ENCODE measurements at regions not wholly inside any gene's neighbourhood (a gene's known extent, or its start where the extent isn't known, plus 50 kb on each side); places are given as distances from the start of the nearest gene placed in this dataset.

DNA sequence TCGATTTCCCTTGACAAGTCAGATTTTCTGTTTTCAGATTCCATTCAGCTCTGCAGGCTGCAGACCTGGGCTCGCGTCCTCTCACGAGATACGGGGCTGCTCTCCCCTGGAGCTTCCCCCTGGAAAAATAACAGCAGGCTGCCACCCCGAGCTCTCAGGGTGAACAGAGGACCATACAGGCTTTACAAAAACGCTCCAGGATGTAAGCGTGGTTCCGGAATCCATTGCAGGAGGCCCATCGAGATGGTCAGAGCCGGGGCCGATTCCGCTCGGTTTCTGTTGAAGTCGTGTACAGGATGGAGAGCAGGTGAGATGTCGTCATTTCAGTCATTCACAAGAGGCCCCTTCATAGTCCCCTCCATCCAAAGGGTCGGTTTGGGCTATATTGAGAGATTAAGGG lies 297.7 kb upstream of the IRX4 start:
- Histone ChIP-seq H3K27me3 (no peaks in the 10 kb centered on the region), H3K36me3 (replicated peaks in 1 of 2; ENCODE audit: insufficient read depth in 1 of 2, low read depth in 2 of 2) (no peaks in the 10 kb centered on the region), H3K9me3 (no peaks in the 10 kb centered on the region), H3K4me3 (no peak overlapping the region), H3K4me1 (no peaks in the 10 kb centered on the region), H3K27ac (no peak overlapping the region)
- ATAC-seq (no peak), DNase-seq (no peak)
- 67 to 74% methylated on average over 16 to 17 of the region's 17 CpGs for WGBS, 2 donors
- intact Hi-C loops (cut with DNase I): no loop called here
- TF ChIP-seq POLR2A (IDR thresholded peaks at IDR 0.05): no peak
- TF ChIP-seq, protein P1, sequence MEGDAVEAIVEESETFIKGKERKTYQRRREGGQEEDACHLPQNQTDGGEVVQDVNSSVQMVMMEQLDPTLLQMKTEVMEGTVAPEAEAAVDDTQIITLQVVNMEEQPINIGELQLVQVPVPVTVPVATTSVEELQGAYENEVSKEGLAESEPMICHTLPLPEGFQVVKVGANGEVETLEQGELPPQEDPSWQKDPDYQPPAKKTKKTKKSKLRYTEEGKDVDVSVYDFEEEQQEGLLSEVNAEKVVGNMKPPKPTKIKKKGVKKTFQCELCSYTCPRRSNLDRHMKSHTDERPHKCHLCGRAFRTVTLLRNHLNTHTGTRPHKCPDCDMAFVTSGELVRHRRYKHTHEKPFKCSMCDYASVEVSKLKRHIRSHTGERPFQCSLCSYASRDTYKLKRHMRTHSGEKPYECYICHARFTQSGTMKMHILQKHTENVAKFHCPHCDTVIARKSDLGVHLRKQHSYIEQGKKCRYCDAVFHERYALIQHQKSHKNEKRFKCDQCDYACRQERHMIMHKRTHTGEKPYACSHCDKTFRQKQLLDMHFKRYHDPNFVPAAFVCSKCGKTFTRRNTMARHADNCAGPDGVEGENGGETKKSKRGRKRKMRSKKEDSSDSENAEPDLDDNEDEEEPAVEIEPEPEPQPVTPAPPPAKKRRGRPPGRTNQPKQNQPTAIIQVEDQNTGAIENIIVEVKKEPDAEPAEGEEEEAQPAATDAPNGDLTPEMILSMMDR (IDR thresholded peaks at IDR 0.05): no peak

DNA sequence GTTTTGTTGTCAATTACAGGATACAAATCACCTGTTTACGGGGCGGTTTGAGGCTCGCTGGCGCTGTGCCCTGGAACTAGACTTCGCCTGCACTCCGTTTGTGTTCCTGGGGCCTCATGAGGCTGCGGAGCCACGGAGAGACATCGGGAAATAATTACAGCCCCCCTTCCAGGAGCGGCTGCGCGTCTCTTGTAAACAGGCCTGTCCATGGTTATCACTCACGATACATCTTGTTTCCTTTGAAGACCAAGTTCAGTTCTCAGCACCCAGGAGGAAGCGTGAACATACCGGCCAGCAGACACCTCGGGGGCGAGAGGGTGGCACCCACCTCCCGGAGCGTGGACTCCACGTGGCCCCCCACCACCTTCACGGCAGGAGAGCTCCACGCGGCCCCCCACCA lies 297.1 kb upstream of the IRX4 start:
- ATAC-seq (no peak), DNase-seq (no peak)
- Histone ChIP-seq H3K9me3 (no peaks in the 10 kb centered on the region), H3K4me3 (no peak overlapping the region), H3K27me3 (no peaks in the 10 kb centered on the region), H3K36me3 (replicated peaks in 1 of 2; ENCODE audit: insufficient read depth in 1 of 2, low read depth in 2 of 2) (no peaks in the 10 kb centered on the region), H3K4me1 (no peaks in the 10 kb centered on the region), H3K27ac (no peak overlapping the region)
- intact Hi-C loops (cut with DNase I): no loop called here
- WGBS, 2 donors: 65 to 76% methylated on average over 20 of the region's 23 CpGs
- no peak for TF ChIP-seq POLR2A (IDR thresholded peaks at IDR 0.05)
- TF ChIP-seq, protein P1 (IDR thresholded peaks at IDR 0.05): no peak

DNA sequence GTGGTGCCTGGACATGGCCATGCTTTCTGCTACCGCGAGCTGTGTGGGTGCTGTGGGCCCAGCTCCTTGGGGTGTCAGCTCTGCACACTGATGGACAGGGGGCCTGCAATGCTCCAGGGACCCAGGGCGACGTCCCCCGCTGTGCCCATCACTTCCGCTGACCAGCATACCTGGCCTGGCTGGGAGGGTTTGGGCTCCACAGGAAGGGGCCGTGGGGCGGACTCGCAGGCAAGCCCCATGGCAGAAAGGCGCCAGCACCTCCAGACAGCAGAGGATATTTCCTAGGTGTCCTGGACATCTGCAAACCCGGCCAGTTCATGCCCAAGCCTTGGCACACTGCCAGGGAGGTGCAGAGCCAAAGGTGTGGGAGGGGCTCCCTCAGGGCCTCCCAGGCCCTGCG lies 295.8 kb upstream of the IRX4 start:
- no peak for TF ChIP-seq POLR2A (IDR thresholded peaks at IDR 0.05)
- TF ChIP-seq, protein P1 (IDR thresholded peaks at IDR 0.05): no peak
- no peaks in the 10 kb centered on the region for H3K9me3 ChIP-seq
- no peaks in the 10 kb centered on the region for H3K36me3 ChIP-seq (replicated peaks in 1 of 2; ENCODE audit: insufficient read depth in 1 of 2, low read depth in 2 of 2)
- no peak overlapping the region for H3K27ac ChIP-seq
- intact Hi-C loops (cut with DNase I): no loop called here
- WGBS, 2 donors: 39 to 75% methylated on average over 3 to 11 of the region's 12 CpGs
- no peaks in the 10 kb centered on the region for H3K4me1 ChIP-seq
- H3K4me3 ChIP-seq: no peak overlapping the region
- H3K27me3 ChIP-seq: no peaks in the 10 kb centered on the region
- no peak for DNase-seq
- ATAC-seq: no peak

DNA sequence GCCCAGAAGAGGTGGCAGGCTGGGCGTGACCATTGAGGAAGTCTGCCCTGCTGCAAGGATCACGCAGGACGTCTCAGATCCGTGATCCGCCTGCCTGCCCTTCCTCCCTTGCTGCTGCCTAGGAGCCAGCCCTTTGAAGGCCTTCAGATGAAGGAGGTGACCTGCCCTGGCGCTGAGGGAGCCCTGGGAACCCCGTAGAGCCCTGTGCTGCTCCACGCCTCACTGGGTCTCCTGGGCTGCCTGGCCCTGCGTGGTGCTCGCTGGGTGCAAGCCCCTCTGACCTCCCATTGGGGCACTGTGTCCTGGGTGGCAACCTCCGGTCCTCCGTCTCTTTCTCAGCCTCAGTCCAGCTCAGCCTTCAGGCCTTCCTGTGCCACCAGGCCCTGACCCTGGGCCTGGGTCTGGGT lies 295.3 kb upstream of the IRX4 start:
- no peaks in the 10 kb centered on the region for H3K4me1 ChIP-seq
- H3K36me3 ChIP-seq (replicated peaks in 1 of 2; ENCODE audit: insufficient read depth in 1 of 2, low read depth in 2 of 2): no peaks in the 10 kb centered on the region
- intact Hi-C loops (cut with DNase I): no loop called here
- 67 to 77% methylated on average over 6 to 12 of the region's 12 CpGs for WGBS, 2 donors
- no peaks in the 10 kb centered on the region for H3K9me3 ChIP-seq
- TF ChIP-seq, protein P1 (IDR thresholded peaks at IDR 0.05): no peak
- TF ChIP-seq POLR2A (IDR thresholded peaks at IDR 0.05): no peak
- no peak overlapping the region for H3K27ac ChIP-seq
- no peak for DNase-seq
- no peak overlapping the region for H3K4me3 ChIP-seq
- H3K27me3 ChIP-seq: no peaks in the 10 kb centered on the region
- no peak for ATAC-seq

DNA sequence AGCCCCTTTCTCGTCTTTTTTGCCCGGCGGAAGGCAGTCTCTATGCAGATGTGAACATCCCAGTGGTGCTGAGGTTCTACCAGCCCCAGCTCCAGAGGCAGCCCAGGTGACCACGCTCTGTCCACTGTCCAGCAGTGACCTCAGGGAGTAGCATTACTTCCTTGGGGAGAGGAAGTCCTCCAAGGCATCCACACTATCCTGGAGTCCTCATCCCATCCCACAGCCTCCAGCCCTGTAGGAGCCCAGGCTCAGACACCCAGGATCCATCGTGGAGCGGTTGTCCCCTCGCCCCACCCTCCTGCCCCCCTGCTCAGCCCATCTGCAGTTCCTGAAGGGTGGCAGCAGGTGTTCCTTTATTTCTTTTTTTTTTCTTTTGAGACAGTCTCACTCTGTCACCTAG lies 294.5 kb upstream of the IRX4 start:
- H3K27me3 ChIP-seq: no peaks in the 10 kb centered on the region
- WGBS, 2 donors: 69 to 76% methylated on average over 7 of the region's 7 CpGs
- no peaks in the 10 kb centered on the region for H3K4me1 ChIP-seq

More for the DNA sequence above, 294.5 kb upstream of the IRX4 start:
- intact Hi-C loops (cut with DNase I): no loop called here
- TF ChIP-seq, protein P1 (IDR thresholded peaks at IDR 0.05): no peak
- no peak for TF ChIP-seq POLR2A (IDR thresholded peaks at IDR 0.05)
- ATAC-seq (no peak), DNase-seq (no peak)
- Histone ChIP-seq H3K27ac (no peak overlapping the region), H3K9me3 (no peaks in the 10 kb centered on the region), H3K36me3 (replicated peaks in 1 of 2; ENCODE audit: insufficient read depth in 1 of 2, low read depth in 2 of 2) (no peaks in the 10 kb centered on the region), H3K4me3 (no peak overlapping the region)

Data from body of pancreas (tissue), 4 donors.